NCI-H2081 (cell line): ENCODE measurements at regions not wholly inside any gene's neighbourhood (a gene's known extent, or its start where the extent isn't known, plus 50 kb on each side); places are given as distances from the start of the nearest gene placed in this dataset.

Source experiments
- DNase-seq, 2 experiments: peaks; one replicate each; lab custom pipeline; 2025; lab: John Stamatoyannopoulos, UW

GRCh38 chr4:3818371-3818770, 52.2 kb downstream of the ADRA2C start:
- no peak for DNase-seq

GRCh38 chr4:3819210-3819919, 53.2 kb downstream of the ADRA2C start:
- DNase-seq = no peak

- DNase-seq = no peak
Measured at GRCh38 chr4:3820016-3820805, 54.0 kb downstream of the ADRA2C start.

- DNase-seq = no peak
Measured at GRCh38 chr4:3820806-3821579, 54.8 kb downstream of the ADRA2C start.

- no peak for DNase-seq
Measured at GRCh38 chr4:3821580-3822229, 55.5 kb downstream of the ADRA2C start.

- no peak for DNase-seq
Measured at GRCh38 chr4:3822230-3822947, 56.2 kb downstream of the ADRA2C start.

- DNase-seq = no peak
Measured at GRCh38 chr4:3823496-3824341, 57.5 kb downstream of the ADRA2C start.

GRCh38 chr4:3824521-3825270, 58.5 kb downstream of the ADRA2C start:
- no peak for DNase-seq

GRCh38 chr4:3825530-3825929, 59.3 kb downstream of the ADRA2C start:
- no peak for DNase-seq

- no peak for DNase-seq
Measured at GRCh38 chr4:3826247-3827172, 60.3 kb downstream of the ADRA2C start.

- DNase-seq = peak in 1 of 2 experiments; percentile 20
Measured at GRCh38 chr4:3827616-3828492, 61.7 kb downstream of the ADRA2C start.

- DNase-seq = no peak
Measured at GRCh38 chr4:3828546-3828945, 62.4 kb downstream of the ADRA2C start.

GRCh38 chr4:3829211-3829955, 63.2 kb downstream of the ADRA2C start:
- no peak for DNase-seq

- no peak for DNase-seq
Measured at GRCh38 chr4:3829956-3830773, 64.0 kb downstream of the ADRA2C start.

- DNase-seq = no peak
Measured at GRCh38 chr4:3830774-3831528, 64.8 kb downstream of the ADRA2C start.
